ENCODE measurements at regions not wholly inside any gene's neighbourhood (a gene's known extent, or its start where the extent isn't known, plus 50 kb on each side); places are given as distances from the start of the nearest gene placed in this dataset.

GRCh38 chr16:64453646-64454045, 668.2 kb downstream of the CDH11 start:
- no peak for DNase-seq (ENCODE audit: low read depth)
- TF ChIP-seq CTCF (conservative IDR thresholded peaks at IDR 0.05; ENCODE audit: low read depth, low read length), result no peak
- H3K4me3 ChIP-seq (ENCODE audit: low read depth, low read length), result no peak overlapping the region

- no peak overlapping the region for H3K4me3 ChIP-seq (ENCODE audit: low read depth, low read length)
- no peak for TF ChIP-seq CTCF (conservative IDR thresholded peaks at IDR 0.05; ENCODE audit: low read depth, low read length)
- no peak for DNase-seq (ENCODE audit: low read depth)
Measured at GRCh38 chr16:64452446-64452845, 669.4 kb downstream of the CDH11 start.

GRCh38 chr16:64450177-64450576, 671.7 kb downstream of the CDH11 start:
- H3K4me3 ChIP-seq (ENCODE audit: low read depth, low read length), result no peak overlapping the region
- TF ChIP-seq CTCF (conservative IDR thresholded peaks at IDR 0.05; ENCODE audit: low read depth, low read length), result no peak
- DNase-seq (ENCODE audit: low read depth), result no peak

- TF ChIP-seq CTCF (conservative IDR thresholded peaks at IDR 0.05; ENCODE audit: low read depth, low read length), result no peak
- no peak for DNase-seq (ENCODE audit: low read depth)
- H3K4me3 ChIP-seq (ENCODE audit: low read depth, low read length), result no peak overlapping the region
Measured at GRCh38 chr16:64449506-64449905, 672.4 kb downstream of the CDH11 start.

- no peak overlapping the region for H3K4me3 ChIP-seq (ENCODE audit: low read depth, low read length)
- TF ChIP-seq CTCF (conservative IDR thresholded peaks at IDR 0.05; ENCODE audit: low read depth, low read length), result no peak
- DNase-seq (ENCODE audit: low read depth), result no peak
Measured at GRCh38 chr16:64445649-64446048, 676.2 kb downstream of the CDH11 start.

GRCh38 chr16:64445245-64445644, 676.6 kb downstream of the CDH11 start:
- TF ChIP-seq CTCF (conservative IDR thresholded peaks at IDR 0.05; ENCODE audit: low read depth, low read length), result no peak
- H3K4me3 ChIP-seq (ENCODE audit: low read depth, low read length), result no peak overlapping the region
- DNase-seq (ENCODE audit: low read depth), result no peak

GRCh38 chr16:64440421-64440831, 681.4 kb downstream of the CDH11 start:
- H3K4me3 ChIP-seq (ENCODE audit: low read depth, low read length), result no peak overlapping the region
- DNase-seq (ENCODE audit: low read depth), result peak; percentile 91
- no peak for TF ChIP-seq CTCF (conservative IDR thresholded peaks at IDR 0.05; ENCODE audit: low read depth, low read length)
